ENCODE measurements at regions not wholly inside any gene's neighbourhood (a gene's known extent, or its start where the extent isn't known, plus 50 kb on each side); places are given as distances from the start of the nearest gene placed in this dataset.

DNA sequence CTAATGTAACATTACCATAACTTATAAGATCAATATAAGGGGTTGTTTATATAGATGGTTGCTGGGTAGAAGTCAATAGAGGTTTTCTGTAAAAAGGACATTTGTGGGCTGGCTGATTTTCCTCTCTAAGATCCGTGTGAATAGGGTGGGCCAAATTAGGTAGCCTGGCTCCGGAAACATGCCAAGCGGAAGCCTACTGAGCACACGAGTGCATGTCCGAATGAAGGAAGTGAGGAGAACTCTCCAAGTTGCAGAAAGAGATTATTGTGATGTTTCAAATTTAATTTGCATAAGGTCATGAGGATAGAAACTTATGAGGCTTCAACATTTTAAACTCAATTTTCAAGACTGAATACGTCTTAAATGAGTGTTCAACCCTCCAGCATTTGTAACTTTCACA is 356.7 kb downstream of the SNAPC1 start:
- Histone ChIP-seq H3K27ac (ENCODE audit: low read depth in 1 of 2, low read length in 2 of 2) (no peak overlapping the region), H3K9me3 (ENCODE audit: control insufficient read depth in 4 of 4, low read length in 3 of 4) (no peaks in the 10 kb centered on the region), H3K36me3 (ENCODE audit: control insufficient read depth in 4 of 4, insufficient read depth in 3 of 4, low read depth in 1 of 4, low read length in 3 of 4) (no peaks in the 10 kb centered on the region), H3K27me3 (ENCODE audit: control insufficient read depth in 4 of 4, insufficient read depth in 4 of 4, low read length in 3 of 4) (peaks cover 3 to 9% (median 4%) of the 10 kb centered on the region in 4 donors), H3K4me3 (ENCODE audit: low read depth in 1 of 3, low read length in 3 of 3) (no peak overlapping the region), H3K9ac (ENCODE audit: low read depth in 1 of 2, low read length in 2 of 2) (no peak overlapping the region), H3K4me1 (ENCODE audit: control insufficient read depth in 4 of 4, insufficient read depth in 4 of 4, low read length in 3 of 4) (peaks cover 3 to 10% (median 7%) of the 10 kb centered on the region in 4 donors)
- no peak for TF ChIP-seq FOXA1 (IDR thresholded peaks at IDR 0.05)
- TF ChIP-seq, protein P1, sequence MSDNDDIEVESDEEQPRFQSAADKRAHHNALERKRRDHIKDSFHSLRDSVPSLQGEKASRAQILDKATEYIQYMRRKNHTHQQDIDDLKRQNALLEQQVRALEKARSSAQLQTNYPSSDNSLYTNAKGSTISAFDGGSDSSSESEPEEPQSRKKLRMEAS (IDR thresholded peaks at IDR 0.05), result no peak
- TF ChIP-seq, protein P2, sequence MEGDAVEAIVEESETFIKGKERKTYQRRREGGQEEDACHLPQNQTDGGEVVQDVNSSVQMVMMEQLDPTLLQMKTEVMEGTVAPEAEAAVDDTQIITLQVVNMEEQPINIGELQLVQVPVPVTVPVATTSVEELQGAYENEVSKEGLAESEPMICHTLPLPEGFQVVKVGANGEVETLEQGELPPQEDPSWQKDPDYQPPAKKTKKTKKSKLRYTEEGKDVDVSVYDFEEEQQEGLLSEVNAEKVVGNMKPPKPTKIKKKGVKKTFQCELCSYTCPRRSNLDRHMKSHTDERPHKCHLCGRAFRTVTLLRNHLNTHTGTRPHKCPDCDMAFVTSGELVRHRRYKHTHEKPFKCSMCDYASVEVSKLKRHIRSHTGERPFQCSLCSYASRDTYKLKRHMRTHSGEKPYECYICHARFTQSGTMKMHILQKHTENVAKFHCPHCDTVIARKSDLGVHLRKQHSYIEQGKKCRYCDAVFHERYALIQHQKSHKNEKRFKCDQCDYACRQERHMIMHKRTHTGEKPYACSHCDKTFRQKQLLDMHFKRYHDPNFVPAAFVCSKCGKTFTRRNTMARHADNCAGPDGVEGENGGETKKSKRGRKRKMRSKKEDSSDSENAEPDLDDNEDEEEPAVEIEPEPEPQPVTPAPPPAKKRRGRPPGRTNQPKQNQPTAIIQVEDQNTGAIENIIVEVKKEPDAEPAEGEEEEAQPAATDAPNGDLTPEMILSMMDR (IDR thresholded peaks at IDR 0.05; ENCODE audit: low read depth, low read length, missing input control), result no peak
- TF ChIP-seq, protein P3, sequence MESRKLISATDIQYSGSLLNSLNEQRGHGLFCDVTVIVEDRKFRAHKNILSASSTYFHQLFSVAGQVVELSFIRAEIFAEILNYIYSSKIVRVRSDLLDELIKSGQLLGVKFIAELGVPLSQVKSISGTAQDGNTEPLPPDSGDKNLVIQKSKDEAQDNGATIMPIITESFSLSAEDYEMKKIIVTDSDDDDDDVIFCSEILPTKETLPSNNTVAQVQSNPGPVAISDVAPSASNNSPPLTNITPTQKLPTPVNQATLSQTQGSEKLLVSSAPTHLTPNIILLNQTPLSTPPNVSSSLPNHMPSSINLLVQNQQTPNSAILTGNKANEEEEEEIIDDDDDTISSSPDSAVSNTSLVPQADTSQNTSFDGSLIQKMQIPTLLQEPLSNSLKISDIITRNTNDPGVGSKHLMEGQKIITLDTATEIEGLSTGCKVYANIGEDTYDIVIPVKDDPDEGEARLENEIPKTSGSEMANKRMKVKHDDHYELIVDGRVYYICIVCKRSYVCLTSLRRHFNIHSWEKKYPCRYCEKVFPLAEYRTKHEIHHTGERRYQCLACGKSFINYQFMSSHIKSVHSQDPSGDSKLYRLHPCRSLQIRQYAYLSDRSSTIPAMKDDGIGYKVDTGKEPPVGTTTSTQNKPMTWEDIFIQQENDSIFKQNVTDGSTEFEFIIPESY (IDR thresholded peaks at IDR 0.05), result no peak
- no peak for TF ChIP-seq NR2F2 (IDR thresholded peaks at IDR 0.05)
- no peak for TF ChIP-seq GABPA (IDR thresholded peaks at IDR 0.05 in 1 of 2, conservative IDR thresholded peaks at IDR 0.05 in 1 of 2)
- TF ChIP-seq, protein P4, sequence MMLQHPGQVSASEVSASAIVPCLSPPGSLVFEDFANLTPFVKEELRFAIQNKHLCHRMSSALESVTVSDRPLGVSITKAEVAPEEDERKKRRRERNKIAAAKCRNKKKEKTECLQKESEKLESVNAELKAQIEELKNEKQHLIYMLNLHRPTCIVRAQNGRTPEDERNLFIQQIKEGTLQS (IDR thresholded peaks at IDR 0.05), result no peak
- no peak for TF ChIP-seq YY1 (IDR thresholded peaks at IDR 0.05)
- no peak for TF ChIP-seq RAD21 (IDR thresholded peaks at IDR 0.05)
- no peak for TF ChIP-seq HNF4A (conservative IDR thresholded peaks at IDR 0.05)
- no peak for TF ChIP-seq JUND (IDR thresholded peaks at IDR 0.05)
- TF ChIP-seq FOXA2 (IDR thresholded peaks at IDR 0.05), result no peak
- TF ChIP-seq SP1 (IDR thresholded peaks at IDR 0.05), result no peak
- TF ChIP-seq, protein P5, sequence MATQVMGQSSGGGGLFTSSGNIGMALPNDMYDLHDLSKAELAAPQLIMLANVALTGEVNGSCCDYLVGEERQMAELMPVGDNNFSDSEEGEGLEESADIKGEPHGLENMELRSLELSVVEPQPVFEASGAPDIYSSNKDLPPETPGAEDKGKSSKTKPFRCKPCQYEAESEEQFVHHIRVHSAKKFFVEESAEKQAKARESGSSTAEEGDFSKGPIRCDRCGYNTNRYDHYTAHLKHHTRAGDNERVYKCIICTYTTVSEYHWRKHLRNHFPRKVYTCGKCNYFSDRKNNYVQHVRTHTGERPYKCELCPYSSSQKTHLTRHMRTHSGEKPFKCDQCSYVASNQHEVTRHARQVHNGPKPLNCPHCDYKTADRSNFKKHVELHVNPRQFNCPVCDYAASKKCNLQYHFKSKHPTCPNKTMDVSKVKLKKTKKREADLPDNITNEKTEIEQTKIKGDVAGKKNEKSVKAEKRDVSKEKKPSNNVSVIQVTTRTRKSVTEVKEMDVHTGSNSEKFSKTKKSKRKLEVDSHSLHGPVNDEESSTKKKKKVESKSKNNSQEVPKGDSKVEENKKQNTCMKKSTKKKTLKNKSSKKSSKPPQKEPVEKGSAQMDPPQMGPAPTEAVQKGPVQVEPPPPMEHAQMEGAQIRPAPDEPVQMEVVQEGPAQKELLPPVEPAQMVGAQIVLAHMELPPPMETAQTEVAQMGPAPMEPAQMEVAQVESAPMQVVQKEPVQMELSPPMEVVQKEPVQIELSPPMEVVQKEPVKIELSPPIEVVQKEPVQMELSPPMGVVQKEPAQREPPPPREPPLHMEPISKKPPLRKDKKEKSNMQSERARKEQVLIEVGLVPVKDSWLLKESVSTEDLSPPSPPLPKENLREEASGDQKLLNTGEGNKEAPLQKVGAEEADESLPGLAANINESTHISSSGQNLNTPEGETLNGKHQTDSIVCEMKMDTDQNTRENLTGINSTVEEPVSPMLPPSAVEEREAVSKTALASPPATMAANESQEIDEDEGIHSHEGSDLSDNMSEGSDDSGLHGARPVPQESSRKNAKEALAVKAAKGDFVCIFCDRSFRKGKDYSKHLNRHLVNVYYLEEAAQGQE (IDR thresholded peaks at IDR 0.05), result no peak
- TF ChIP-seq EGR1 (IDR thresholded peaks at IDR 0.05; ENCODE audit: low read depth in 2 of 2), result no peak
- TF ChIP-seq RXRA (IDR thresholded peaks at IDR 0.05), result no peak
- 73% methylated on average over 6 of the region's 6 CpGs for WGBS
- DNase-seq (ENCODE audit: low spot score), result no peak

DNA sequence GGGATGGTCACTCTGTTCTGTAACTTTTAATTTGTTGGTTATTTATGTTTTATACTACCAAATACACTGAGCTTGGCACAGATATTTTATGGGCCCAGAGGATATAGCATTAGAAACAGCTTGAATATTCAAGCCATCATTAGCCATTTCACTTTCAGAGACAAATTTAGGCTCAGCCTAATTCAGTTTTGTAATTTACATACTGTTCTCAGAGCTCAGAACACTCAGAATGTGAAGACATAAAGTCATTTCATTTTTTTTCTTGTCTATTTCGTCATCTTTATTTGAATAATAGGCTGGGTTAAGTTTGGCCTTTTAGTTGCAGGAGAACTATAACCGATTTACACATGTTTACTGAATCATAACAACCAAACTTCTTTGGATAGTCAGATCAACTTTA is 361.7 kb downstream of the SNAPC1 start:
- H3K9me3 ChIP-seq (ENCODE audit: control insufficient read depth in 4 of 4, low read length in 3 of 4), result no peaks in the 10 kb centered on the region
- no peaks in the 10 kb centered on the region for H3K4me1 ChIP-seq (ENCODE audit: control insufficient read depth in 4 of 4, insufficient read depth in 4 of 4, low read length in 3 of 4)
- no peaks in the 10 kb centered on the region for H3K36me3 ChIP-seq (ENCODE audit: control insufficient read depth in 4 of 4, insufficient read depth in 3 of 4, low read depth in 1 of 4, low read length in 3 of 4)
- H3K9ac ChIP-seq (ENCODE audit: low read depth in 1 of 2, low read length in 2 of 2), result no peak overlapping the region
- no peak for DNase-seq (ENCODE audit: low spot score)
- TF ChIP-seq, protein P4 (IDR thresholded peaks at IDR 0.05), result no peak
- TF ChIP-seq, protein P2 (IDR thresholded peaks at IDR 0.05; ENCODE audit: low read depth, low read length, missing input control), result no peak
- TF ChIP-seq GABPA (IDR thresholded peaks at IDR 0.05 in 1 of 2, conservative IDR thresholded peaks at IDR 0.05 in 1 of 2), result no peak
- TF ChIP-seq TAF1 (conservative IDR thresholded peaks at IDR 0.05), result no peak
- H3K27ac ChIP-seq (ENCODE audit: low read depth in 1 of 2, low read length in 2 of 2), result no peak overlapping the region
- H3K27me3 ChIP-seq (ENCODE audit: control insufficient read depth in 4 of 4, insufficient read depth in 4 of 4, low read length in 3 of 4), result peaks cover 0 to 11% (median 2%) of the 10 kb centered on the region in 4 donors
- 69% methylated on average over 2 of the region's 2 CpGs for WGBS
- H3K4me3 ChIP-seq (ENCODE audit: low read depth in 1 of 3, low read length in 3 of 3), result no peak overlapping the region
